GM19240 (cell line): ENCODE measurements at regions not wholly inside any gene's neighbourhood (a gene's known extent, or its start where the extent isn't known, plus 50 kb on each side); places are given as distances from the start of the nearest gene placed in this dataset.
"Not testable (repeated sequence)": the region's sequence is repeated elsewhere in the genome, so short reads cannot be mapped to it uniquely, and the experiment has no call there.

ENCODE experiments used
- DNase-seq: peaks from one replicate; pipeline ENCODE4 v3.0.0; 2011; ENCODE audit warnings: low spot score; ENCODE audit not compliant: insufficient read length

DNA sequence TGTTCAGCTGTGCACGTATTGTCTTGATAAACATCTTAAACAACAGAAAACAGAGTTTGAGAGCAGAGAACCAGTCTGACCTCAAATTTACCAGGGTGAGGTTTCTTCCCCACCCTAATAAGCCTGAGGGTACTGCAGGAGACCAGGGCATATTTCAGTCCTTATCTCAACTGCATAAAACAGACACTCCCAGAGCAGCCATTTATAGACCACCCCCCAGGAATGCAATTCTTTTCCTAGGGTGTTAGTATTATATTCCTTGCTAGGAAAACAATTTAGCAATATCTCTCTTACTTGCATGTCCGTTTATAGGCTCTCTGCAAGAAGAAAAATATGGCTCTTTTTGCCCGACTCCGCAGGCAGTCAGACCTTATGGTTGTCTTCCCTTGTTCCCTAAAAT lies 747.2 kb downstream of the TTLL7 start:
- DNase-seq = not testable (repeated sequence)

DNA sequence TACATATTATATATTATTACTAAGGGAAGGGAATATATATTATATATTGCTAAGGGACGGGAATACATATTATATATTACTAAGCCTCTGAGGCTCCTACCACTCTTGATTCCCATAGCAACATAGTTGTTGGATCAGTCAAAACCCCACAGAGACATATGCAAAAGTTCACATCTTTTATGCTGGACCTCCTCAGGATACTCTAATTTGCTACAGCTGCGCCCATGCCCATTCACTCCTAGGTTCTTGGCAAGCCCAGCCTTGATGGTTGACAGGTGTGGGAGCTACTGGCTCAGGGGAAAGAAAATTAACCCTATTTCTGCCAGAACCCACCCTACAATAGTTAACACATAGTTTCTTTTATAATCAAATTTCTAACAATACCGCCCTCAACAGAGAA lies 752.2 kb downstream of the TTLL7 start:
- DNase-seq = not testable (repeated sequence)

DNA sequence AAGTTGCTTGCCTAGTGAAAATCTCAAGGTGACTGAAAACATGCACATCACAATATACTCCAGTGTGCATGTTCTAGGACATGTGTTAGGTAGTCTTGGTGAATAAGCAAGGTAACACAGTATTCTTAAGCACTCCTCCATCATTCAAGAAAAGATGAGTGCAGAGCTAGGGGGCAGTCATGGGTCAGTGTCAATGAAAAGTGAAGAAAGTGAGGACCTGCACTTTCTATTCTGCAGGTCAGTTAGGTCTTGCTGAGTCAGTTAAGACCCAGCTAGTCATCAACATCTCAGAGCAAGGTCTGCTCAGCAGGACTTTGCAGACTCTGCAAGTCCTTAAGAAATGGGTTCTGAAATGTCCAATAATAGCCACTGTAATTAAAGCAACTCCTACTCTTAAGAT lies 754.1 kb downstream of the TTLL7 start:
- not testable (repeated sequence) for DNase-seq

DNA sequence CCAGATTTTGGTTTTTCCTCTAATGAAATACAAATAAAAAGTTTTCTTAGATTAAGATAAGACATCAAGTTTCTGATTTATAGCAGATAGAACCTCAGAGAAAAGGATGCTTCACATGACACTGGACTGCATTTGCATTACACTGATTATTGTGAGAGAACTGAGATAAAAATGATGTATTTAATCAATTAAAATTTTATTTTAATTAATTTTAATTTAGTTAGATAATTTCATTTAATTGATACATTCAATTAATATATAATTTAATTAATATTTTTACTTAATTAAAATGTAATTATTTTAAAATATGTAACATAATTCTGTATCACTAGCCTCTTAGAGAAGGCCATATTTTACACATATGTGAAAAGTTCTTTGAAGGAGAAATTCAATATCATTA lies 759.4 kb downstream of the TTLL7 start:
- DNase-seq = not testable (repeated sequence)

- DNase-seq = not testable (repeated sequence)
Observed at GRCh38 chr1:83238654-83239053, 760.3 kb downstream of the TTLL7 start.

DNA sequence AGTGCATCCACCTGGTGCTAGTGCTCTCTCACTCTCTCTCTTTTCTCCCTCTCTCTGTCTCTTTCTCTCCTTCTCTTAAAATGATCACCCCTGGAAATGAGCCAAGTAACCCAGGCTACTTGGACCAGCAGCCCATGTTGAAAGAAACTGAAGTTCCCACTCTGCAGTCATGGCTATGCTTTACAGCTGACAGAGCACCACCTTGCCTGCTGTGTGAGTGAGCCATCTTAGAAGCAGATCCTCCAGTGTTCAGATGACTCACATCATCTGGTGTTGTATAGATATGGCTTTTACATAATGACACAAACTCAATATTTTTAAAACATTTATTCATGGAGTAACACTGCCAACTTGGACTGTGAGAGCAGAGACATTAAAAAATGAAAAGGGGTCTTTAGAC lies 779.1 kb downstream of the TTLL7 start:
- DNase-seq = not testable (repeated sequence)

- DNase-seq = not testable (repeated sequence)
Observed at GRCh38 chr1:83218036-83218716, 780.8 kb downstream of the TTLL7 start.

- DNase-seq = not testable (repeated sequence)
Observed at GRCh38 chr1:83214317-83214716, 784.6 kb downstream of the TTLL7 start.

DNA sequence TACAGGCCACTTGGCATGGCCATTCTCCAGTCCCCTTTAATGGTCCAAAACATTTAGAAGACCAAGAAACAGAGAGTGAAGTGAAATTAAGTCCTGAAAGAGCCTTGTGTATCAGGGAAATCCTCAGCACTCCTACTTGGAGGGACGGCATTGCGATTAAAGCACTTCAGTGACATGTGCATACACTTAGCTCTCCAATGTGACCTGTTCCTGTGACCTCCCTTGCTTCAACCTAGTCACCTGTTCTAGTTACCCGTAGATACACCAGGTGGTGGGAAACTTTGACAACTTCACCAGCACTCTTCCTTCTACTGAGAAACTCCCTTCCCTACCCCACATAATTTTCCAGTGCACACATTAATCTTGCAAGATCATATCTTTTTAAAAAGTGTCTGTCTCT lies 785.3 kb downstream of the TTLL7 start:
- DNase-seq = not testable (repeated sequence)

DNA sequence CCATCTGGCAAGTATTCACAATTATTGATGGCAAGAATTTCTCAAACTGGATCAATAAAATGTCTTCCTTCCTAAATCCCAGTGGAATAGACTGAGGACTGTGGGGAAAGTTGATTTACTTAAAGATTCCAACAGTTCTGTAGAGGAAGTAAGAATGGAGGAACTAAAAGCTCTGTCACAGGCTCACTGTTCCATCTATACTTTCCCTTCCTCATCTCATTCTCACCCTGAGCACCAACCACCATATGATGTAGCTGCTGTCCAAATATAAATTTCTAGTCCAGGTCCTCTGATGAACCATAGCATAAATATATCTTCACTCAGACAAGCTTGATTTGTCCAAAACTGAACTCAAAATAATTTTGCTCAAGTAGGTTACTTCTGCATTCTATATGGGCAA lies 786.9 kb downstream of the TTLL7 start:
- DNase-seq = not testable (repeated sequence)

GRCh38 chr1:83208540-83208939 lies 790.4 kb downstream of the TTLL7 start:
- DNase-seq = not testable (repeated sequence)

DNA sequence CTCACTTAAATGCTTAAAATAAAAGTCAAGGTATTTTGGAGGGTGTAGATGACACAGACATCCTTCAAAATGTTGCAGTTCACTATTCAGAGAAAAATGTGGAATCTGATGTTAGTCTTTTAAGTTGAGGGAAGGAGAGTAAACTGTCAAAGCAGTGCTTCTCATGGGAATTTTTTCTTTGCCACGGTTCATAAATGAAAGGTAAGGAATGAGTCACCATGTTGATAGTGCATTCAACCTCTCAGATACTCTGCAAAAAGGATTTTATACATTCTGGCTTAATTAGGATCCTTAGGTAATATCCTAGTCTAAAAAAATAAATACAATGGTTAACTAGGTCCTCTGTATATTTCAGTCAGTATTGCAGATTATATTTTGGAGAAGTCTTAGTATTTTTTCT lies 804.3 kb downstream of the TTLL7 start:
- DNase-seq = not testable (repeated sequence)

DNA sequence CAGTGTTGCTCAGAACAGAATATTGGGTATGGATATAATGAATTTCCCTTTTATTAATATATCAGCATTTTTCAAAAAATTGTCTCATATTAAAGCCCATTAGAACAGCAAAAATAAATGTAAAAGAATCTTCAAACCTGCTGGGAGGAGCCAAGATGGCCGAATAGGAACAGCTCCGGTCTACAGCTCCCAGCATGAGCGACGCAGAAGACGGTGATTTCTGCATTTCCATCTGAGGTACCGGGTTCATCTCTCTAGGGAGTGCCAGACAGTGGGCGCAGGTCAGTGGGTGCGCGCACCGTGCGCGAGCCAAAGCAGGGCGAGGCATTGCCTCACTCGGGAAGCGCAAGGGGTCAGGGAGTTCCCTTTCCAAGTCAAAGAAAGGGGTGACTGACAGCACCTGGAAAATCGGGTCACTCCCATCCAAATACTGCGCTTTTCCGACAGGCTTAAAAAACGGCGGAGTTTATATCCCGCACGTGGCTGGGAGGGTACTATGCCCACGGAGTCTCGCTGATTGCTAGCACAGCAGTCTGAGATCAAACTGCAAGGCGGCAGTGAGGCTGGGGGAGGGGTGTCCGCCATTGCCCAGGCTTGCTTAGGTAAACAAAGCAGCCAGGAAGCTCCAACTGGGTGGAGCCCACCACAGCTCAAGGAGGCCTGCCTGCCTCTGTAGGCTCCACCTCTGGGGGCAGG lies 816.8 kb downstream of the TTLL7 start:
- not testable (repeated sequence) for DNase-seq

DNA sequence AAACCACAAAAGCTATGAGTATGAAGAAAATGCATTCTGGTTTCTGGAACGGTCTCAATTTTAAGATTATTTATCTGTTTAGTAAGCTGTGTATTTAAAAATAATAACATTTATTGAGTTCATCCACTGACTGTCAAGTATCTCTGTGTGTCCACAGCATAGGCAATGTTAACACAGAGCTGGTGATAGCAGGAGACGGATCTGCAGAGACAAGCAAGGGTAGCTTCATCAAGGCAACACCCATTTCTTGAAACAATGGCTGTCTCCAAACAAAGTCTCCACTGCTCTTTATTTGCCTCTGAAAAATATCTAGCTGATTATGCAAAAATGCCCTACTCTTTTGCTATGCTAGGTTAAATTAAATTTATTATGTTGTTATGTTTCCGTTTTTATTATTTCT lies 818.3 kb downstream of the TTLL7 start:
- not testable (repeated sequence) for DNase-seq

DNA sequence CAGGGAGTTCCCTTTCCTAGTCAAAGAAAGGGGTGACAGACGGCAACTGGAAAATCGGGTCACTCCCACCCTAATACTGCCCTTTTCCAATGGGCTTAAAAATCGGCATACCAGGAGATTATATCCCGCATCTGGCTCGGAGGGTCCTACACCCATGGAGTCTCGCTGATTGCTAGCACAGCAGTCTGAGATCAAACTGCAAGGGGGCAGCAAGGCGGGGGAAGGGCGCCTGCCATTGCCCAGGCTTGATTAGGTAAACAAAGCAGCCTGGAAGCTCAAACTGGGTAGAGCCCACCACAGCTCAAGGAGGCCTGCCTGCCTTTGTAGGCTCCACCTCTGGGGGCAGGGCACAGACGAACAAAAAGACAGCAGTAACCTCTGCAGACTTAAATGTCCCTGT lies 831.3 kb downstream of the TTLL7 start:
- not testable (repeated sequence) for DNase-seq

GRCh38 chr1:83163879-83164475 lies 835.0 kb downstream of the TTLL7 start:
- DNase-seq = not testable (repeated sequence)

DNA sequence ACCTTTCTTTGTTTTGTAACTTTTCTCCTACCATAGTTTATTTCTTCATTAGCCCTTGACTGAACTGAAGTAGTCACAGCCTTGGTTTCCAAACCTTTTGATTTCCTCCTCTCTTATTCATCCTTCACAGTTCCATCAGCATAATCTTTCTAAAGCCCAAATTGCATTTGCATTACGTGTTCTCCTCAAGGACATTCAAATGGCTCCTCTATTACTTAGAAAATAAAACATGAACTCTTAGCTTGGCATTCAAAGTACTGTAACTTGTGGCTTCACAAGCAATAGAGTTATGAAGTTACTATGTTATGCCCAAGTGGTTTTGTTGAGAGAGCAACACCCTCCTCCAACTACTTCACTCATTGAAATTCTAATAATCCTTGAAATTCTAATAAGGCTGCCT lies 840.0 kb downstream of the TTLL7 start:
- DNase-seq = not testable (repeated sequence)

DNA sequence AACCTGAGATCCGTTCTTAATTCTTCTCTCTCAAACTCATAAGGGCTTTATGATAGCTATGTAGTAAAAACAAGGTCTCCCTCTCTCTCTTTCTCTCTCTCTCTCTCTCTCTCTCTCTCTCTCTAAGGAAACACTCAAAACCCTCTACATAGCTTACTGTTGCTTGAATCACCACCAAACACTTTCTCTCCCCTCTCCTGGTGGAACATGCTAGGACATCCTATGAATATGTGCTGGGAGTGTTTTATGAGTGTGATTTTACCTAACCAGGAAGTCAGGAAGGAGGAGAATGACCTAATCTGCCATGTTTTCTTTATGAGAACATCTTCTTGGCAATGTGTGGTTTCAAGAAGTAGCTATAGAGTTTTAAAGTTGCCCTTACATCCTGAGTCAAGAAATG lies 844.6 kb downstream of the TTLL7 start:
- DNase-seq = not testable (repeated sequence)

GRCh38 chr1:83151167-83151898 lies 847.6 kb downstream of the TTLL7 start:
- not testable (repeated sequence) for DNase-seq

GRCh38 chr1:83150479-83150878 lies 848.5 kb downstream of the TTLL7 start:
- DNase-seq = not testable (repeated sequence)

- DNase-seq = not testable (repeated sequence)
Observed at GRCh38 chr1:83145820-83146219, 853.1 kb downstream of the TTLL7 start.

DNA sequence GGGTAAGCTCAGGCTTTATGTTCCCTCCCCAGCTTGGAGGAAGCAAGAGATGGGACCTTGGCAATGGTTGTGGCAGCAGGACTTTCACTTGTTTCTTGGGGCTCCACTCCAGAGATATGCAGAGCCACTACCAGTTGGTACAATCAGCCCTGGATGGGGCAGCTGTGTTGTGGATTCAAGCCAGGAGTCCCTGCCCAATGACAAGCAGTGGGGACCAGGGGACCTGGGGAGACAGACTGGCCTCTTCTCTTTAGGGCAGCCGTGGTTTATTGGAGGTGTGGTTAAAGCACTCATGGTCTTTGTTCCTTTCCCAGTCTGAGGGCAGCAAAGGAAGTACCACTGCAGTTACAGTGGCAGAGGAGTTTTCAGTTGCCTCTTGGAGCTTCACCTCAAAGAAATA lies 856.1 kb downstream of the TTLL7 start:
- DNase-seq = not testable (repeated sequence)
